ENCODE measurements at regions not wholly inside any gene's neighbourhood (a gene's known extent, or its start where the extent isn't known, plus 50 kb on each side); places are given as distances from the start of the nearest gene placed in this dataset.

GRCh38 chr10:131403936-131404335 is 92.4 kb upstream of the TCERG1L start:
- TF ChIP-seq CTCF (IDR thresholded peaks at IDR 0.05): no peak
- no peak for TF ChIP-seq POLR2A (IDR thresholded peaks at IDR 0.05)
- intact Hi-C loops (cut with DNase I; ENCODE audit: low total_unique reads): no loop called here
- no peak for DNase-seq (ENCODE audit: low spot score in 2 of 2)
- H3K4me3 ChIP-seq (ENCODE audit: low read depth, poor library complexity, severe bottlenecking): no peak overlapping the region
- 66 to 79% methylated on average over 7 of the region's 7 CpGs for WGBS, 2 donors

DNA sequence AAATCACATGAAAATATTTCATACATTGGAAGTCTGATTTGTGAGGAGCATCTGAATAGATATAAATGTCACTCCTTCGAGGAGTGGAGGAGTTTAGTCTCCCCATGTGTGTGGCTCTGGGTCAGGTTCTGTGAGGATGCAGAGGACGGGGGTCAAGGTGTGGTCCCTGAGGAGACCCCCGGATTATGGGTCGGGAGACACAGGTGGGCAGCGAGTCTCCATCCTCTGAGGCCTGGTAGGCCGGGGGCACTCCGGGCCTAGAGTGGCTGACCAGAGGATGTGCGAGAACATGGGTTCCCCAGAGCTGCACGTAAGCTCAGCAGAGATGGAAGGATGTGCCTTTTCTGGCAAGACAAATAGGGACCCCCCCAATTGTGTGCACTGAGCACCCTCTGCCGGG is 93.4 kb upstream of the TCERG1L start:
- intact Hi-C loops (cut with DNase I; ENCODE audit: low total_unique reads): no loop called here
- TF ChIP-seq CTCF (IDR thresholded peaks at IDR 0.05) (no peak), POLR2A (IDR thresholded peaks at IDR 0.05) (no peak)
- 89 to 95% methylated on average over 9 to 10 of the region's 10 CpGs for WGBS, 2 donors
- DNase-seq (ENCODE audit: low spot score in 2 of 2): no peak
- no peak overlapping the region for H3K4me3 ChIP-seq (ENCODE audit: low read depth, poor library complexity, severe bottlenecking)

- H3K4me3 ChIP-seq (ENCODE audit: low read depth, poor library complexity, severe bottlenecking): no peak overlapping the region
- DNase-seq (ENCODE audit: low spot score in 2 of 2): no peak
- 86 to 90% methylated on average over 17 of the region's 17 CpGs for WGBS, 2 donors
- TF ChIP-seq CTCF (IDR thresholded peaks at IDR 0.05) (no peak), POLR2A (IDR thresholded peaks at IDR 0.05) (no peak)
- intact Hi-C loops (cut with DNase I; ENCODE audit: low total_unique reads): no loop called here
Observed at GRCh38 chr10:131406676-131407392, 95.3 kb upstream of the TCERG1L start.

DNA sequence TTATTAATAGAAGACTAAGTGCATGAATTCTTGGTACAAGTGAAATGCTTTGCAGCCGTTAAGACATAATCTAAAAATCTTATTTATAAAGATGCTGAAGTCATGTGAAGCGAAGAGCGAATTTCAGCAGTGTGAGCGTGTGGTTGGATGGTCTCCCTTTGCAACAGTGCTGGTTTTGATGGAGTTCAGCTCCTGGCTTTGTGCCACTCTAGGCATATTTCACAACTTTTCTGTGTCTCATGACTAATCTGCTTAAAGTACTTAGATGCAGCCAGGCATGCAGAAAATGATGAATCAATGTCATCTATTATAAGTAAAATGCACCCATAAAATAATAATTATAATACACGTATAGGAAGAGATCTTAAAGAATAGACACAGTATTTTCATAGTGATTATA is 107.2 kb upstream of the TCERG1L start:
- H3K4me3 ChIP-seq (ENCODE audit: low read depth, poor library complexity, severe bottlenecking): no peak overlapping the region
- 65 to 70% methylated on average over 5 of the region's 5 CpGs for WGBS, 2 donors
- intact Hi-C loops (cut with DNase I; ENCODE audit: low total_unique reads): no loop called here
- no peak for TF ChIP-seq POLR2A (IDR thresholded peaks at IDR 0.05)
- no peak for TF ChIP-seq CTCF (IDR thresholded peaks at IDR 0.05)
- no peak for DNase-seq (ENCODE audit: low spot score in 2 of 2)

DNA sequence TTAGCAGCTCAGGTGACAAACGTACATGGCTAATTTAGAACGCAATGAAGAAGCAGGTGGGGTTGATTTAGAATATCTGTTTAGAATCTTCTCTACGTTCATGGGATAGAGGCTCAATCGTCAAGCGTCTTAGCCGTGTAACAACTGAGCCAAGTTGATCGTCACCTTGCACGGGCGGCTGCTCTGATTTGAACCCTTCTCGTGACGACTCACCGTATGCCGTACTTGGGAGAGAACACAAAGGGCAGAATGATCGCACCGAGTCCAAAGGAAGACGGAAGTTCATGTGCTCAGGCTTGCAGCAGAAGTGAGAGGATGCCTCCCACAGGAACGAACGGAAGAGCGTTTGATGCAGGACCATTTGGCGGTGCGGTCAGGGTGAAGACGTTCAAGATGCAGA is 108.3 kb upstream of the TCERG1L start:
- H3K4me3 ChIP-seq (ENCODE audit: low read depth, poor library complexity, severe bottlenecking): no peak overlapping the region
- DNase-seq (ENCODE audit: low spot score in 2 of 2): no peak
- intact Hi-C loops (cut with DNase I; ENCODE audit: low total_unique reads): no loop called here
- WGBS, 2 donors: 93% methylated on average over 22 of the region's 22 CpGs
- TF ChIP-seq CTCF (IDR thresholded peaks at IDR 0.05) (no peak), POLR2A (IDR thresholded peaks at IDR 0.05) (no peak)

DNA sequence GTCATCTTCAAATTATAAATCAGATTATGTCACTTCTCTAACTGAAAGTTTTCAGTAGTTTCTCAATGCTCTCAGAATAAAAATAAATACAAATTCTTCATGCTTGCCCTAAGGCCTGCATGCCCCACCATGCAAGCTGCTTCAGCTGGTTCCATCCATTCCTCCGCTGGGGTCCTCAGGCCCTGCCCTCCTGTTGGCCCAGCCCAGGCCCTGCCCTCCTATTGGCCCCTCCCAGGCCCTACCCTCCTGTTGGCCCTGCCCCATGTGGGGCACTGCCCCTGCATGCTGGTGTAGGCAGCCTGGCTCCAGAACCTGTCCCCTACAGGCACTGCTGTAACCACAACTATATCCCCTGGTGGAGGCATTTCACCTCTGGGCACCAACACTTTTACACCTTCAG is 109.3 kb upstream of the TCERG1L start:
- H3K4me3 ChIP-seq (ENCODE audit: low read depth, poor library complexity, severe bottlenecking): no peak overlapping the region
- intact Hi-C loops (cut with DNase I; ENCODE audit: low total_unique reads): no loop called here
- DNase-seq (ENCODE audit: low spot score in 2 of 2): no peak
- TF ChIP-seq POLR2A (IDR thresholded peaks at IDR 0.05) (no peak), CTCF (IDR thresholded peaks at IDR 0.05) (no peak)
- WGBS, 2 donors: 39 to 88% methylated on average over 1 of the region's 1 CpG
